Neural cell (in vitro differentiated cells): ENCODE measurements at regions not wholly inside any gene's neighbourhood (a gene's known extent, or its start where the extent isn't known, plus 50 kb on each side); places are given as distances from the start of the nearest gene placed in this dataset.

Source experiments
- H2AFZ ChIP-seq: fragments of 200-600, 300-800 bp; sonication (generic), shearing (Covaris generic); 2 replicates; pipeline ENCODE4 v1.6.0; 2014; ENCODE audit warnings: low read depth, mild to moderate bottlenecking, antibody characterized with exemption, low read length, moderate library complexity
- H3F3A ChIP-seq: fragments of 200-600 bp; shearing (Covaris generic); 2 replicates; pipeline ENCODE4 v1.6.1; 2016; ENCODE audit warnings: mild to moderate bottlenecking, moderate library complexity, mixed read lengths, antibody characterized with exemption, low read length; ENCODE audit not compliant: insufficient read depth, poor library complexity, severe bottlenecking
- H3K27ac ChIP-seq: fragments of 200-600, 300-800 bp; sonication (generic), shearing (Covaris generic); 2 replicates; pipeline ENCODE4 v1.5.1; 2014; ENCODE audit warnings: mild to moderate bottlenecking, low read length, moderate library complexity
- H3K27me3 ChIP-seq: fragments of 300-800, 200-600 bp; sonication (generic), shearing (Covaris generic); 2 replicates; pipeline ENCODE4 v1.6.0; 2014; ENCODE audit warnings: mild to moderate bottlenecking, low read depth, low read length, moderate library complexity; ENCODE audit not compliant: insufficient read depth
- H3K36me3 ChIP-seq: fragments of 300-800, 200-600 bp; sonication (generic), shearing (Covaris generic); 2 replicates; pipeline ENCODE4 v1.5.1; 2014; ENCODE audit warnings: mild to moderate bottlenecking, antibody characterized with exemption, low read length, moderate library complexity; ENCODE audit not compliant: insufficient read depth
- H3K4me2 ChIP-seq: fragments of 300-800, 200-600 bp; sonication (generic), shearing (Covaris generic); 2 replicates; pipeline ENCODE4 v1.6.0; 2014; ENCODE audit warnings: mild to moderate bottlenecking, low read length
- H3K4me3 ChIP-seq: fragments of 300-800, 200-600 bp; sonication (generic), shearing (Covaris generic); 2 replicates; pipeline ENCODE4 v1.5.1; 2014; ENCODE audit warnings: mild to moderate bottlenecking, low read length, moderate library complexity
- H3K79me2 ChIP-seq: fragments of 200-600 bp; shearing (Covaris generic); replicated peaks from 2 replicates; pipeline ENCODE4 v1.6.0; 2014; ENCODE audit warnings: mild to moderate bottlenecking, low read length, moderate library complexity; ENCODE audit not compliant: insufficient read depth
- H3K9ac ChIP-seq: fragments of 300-800, 200-600 bp; sonication (generic), shearing (Covaris generic); 2 replicates; pipeline ENCODE4 v1.6.1; 2016; ENCODE audit warnings: mild to moderate bottlenecking, low read length, mixed read lengths
- H3K9me2 ChIP-seq: fragments of 200-600 bp; shearing (Covaris generic); 2 replicates; pipeline ENCODE4 v1.6.1; 2016; ENCODE audit warnings: mild to moderate bottlenecking, low read length, mixed read lengths; ENCODE audit not compliant: insufficient read depth
- H3K9me3 ChIP-seq: fragments of 200-600, 300-800 bp; sonication (generic), shearing (Covaris generic); 2 replicates; pipeline ENCODE4 v1.6.1; 2016; ENCODE audit warnings: mild to moderate bottlenecking, mixed run types, low read length, moderate library complexity, mixed read lengths
- H4K20me1 ChIP-seq: fragments of 200-600 bp; shearing (Covaris generic); 2 replicates; pipeline ENCODE4 v1.6.1; 2016; ENCODE audit warnings: mild to moderate bottlenecking, mixed run types; ENCODE audit not compliant: insufficient read depth
- CTCF ChIP-seq: fragments of 450-650 bp; IDR thresholded peaks from 2 replicates; pipeline ENCODE4 v1.5.1; 2014; ENCODE audit warnings: antibody characterized with exemption, mild to moderate bottlenecking, moderate library complexity; ENCODE audit not compliant: poor library complexity, severe bottlenecking
- EP300 ChIP-seq: fragments of 450-650 bp; conservative IDR thresholded peaks from 2 replicates; pipeline ENCODE4 v1.6.1; 2014; ENCODE audit warnings: antibody characterized with exemption, mild to moderate bottlenecking, moderate library complexity; ENCODE audit not compliant: poor library complexity, severe bottlenecking
- EZH2 ChIP-seq: fragments of 200-600, 300-800 bp; shearing (Covaris generic), sonication (generic); IDR thresholded peaks from 2 replicates; pipeline ENCODE4 v1.6.1; 2014; ENCODE audit warnings: antibody characterized with exemption, low read length, borderline replicate concordance, mild to moderate bottlenecking; ENCODE audit not compliant: insufficient read depth, poor library complexity, severe bottlenecking
- MXI1 ChIP-seq: fragments of 450-650 bp; conservative IDR thresholded peaks from 2 replicates; pipeline ENCODE4 v1.6.1; 2014; ENCODE audit warnings: antibody characterized with exemption, mild to moderate bottlenecking; ENCODE audit not compliant: poor library complexity, severe bottlenecking
- POLR2AphosphoS5 ChIP-seq: IDR thresholded peaks from 2 replicates; pipeline ENCODE4 v1.6.1; 2012
- RAD21 ChIP-seq: fragments of 450-650 bp; conservative IDR thresholded peaks from 2 replicates; pipeline ENCODE4 v1.6.1; 2014; ENCODE audit warnings: antibody characterized with exemption, mild to moderate bottlenecking, moderate library complexity
- REST ChIP-seq: IDR thresholded peaks from 2 replicates; pipeline ENCODE4 v1.6.1; 2012; ENCODE audit warnings: borderline replicate concordance
- SMC3 ChIP-seq: fragments of 450-650 bp; conservative IDR thresholded peaks from 2 replicates; pipeline ENCODE4 v1.6.1; 2014; ENCODE audit warnings: antibody characterized with exemption, mild to moderate bottlenecking, moderate library complexity; ENCODE audit not compliant: poor library complexity
- TAF1 ChIP-seq: IDR thresholded peaks from 2 replicates; pipeline ENCODE4 v1.6.1; 2012; ENCODE audit warnings: low read depth

DNA sequence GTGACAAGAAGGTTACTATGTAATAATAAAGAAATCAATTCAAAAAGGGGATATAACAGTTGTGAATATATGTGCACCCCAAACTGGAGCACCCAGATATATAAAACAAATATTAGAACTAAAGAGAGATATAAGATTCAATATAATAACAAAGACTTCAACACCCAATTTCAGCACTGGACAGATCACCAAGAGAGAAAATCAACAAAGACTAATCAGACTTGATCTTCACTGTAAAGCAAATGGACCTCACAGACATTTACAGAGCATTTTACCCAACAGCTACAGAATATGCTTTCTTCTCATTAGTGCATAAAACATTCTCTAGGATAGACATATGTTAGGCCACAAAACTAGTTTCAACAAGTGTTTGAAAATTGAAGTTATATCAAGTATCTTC is 287.7 kb downstream of the DSC3 start:
- Histone ChIP-seq H3K9me2 (no peaks in the 10 kb centered on the region), H3K27me3 (no peaks in the 10 kb centered on the region), H3K9me3 (no peaks in the 10 kb centered on the region), H3K79me2 (no peaks in the 10 kb centered on the region), H3K36me3 (no peaks in the 10 kb centered on the region), H3K9ac (no peak overlapping the region), H3F3A (no peaks in the 10 kb centered on the region), H4K20me1 (no peaks in the 10 kb centered on the region), H2AFZ (no peak overlapping the region), H3K4me3 (no peak overlapping the region), H3K4me2 (no peak overlapping the region), H3K27ac (no peak overlapping the region)
- TF ChIP-seq MXI1 (no peak), SMC3 (no peak), CTCF (no peak), EP300 (no peak), EZH2 (no peak), POLR2AphosphoS5 (no peak), TAF1 (no peak), REST (no peak), RAD21 (no peak)

DNA sequence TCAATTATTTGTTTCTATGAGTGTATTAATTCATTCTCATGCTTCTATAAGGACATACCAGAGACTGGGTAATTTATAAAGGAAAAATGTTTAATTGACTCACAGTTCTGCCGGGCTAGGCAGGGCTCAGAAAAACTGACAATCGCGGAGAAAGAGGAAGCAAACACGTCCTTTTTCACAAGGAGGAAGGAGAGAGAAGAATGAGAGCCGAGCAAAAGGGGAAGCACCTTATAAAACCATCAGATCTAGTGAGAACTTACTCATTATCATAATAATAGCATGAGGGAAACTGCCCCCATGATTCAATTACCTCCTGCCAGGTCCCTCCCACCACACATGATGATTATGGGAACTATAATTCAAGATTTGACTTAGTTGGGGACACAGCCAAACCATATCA is 294.0 kb downstream of the DSC3 start:
- H3K27ac ChIP-seq: no peak overlapping the region
- no peaks in the 10 kb centered on the region for H3K79me2 ChIP-seq
- no peaks in the 10 kb centered on the region for H3K9me2 ChIP-seq
- TF ChIP-seq REST (no peak), EP300 (no peak), SMC3 (no peak), POLR2AphosphoS5 (no peak), EZH2 (no peak), TAF1 (no peak), RAD21 (no peak), MXI1 (no peak), CTCF (no peak)
- H4K20me1 ChIP-seq: no peaks in the 10 kb centered on the region
- H3K27me3 ChIP-seq: no peaks in the 10 kb centered on the region
- no peaks in the 10 kb centered on the region for H3K36me3 ChIP-seq
- H3K9ac ChIP-seq: no peak overlapping the region
- no peak overlapping the region for H2AFZ ChIP-seq
- H3F3A ChIP-seq: no peaks in the 10 kb centered on the region
- no peak overlapping the region for H3K4me2 ChIP-seq
- H3K9me3 ChIP-seq: no peaks in the 10 kb centered on the region
- H3K4me3 ChIP-seq: no peak overlapping the region
